KMS-11 (cell line): ENCODE measurements at regions not wholly inside any gene's neighbourhood (a gene's known extent, or its start where the extent isn't known, plus 50 kb on each side); places are given as distances from the start of the nearest gene placed in this dataset.

Source experiments
- H2AFZ ChIP-seq: fragments of 200-600 bp; sonication (generic); 2 replicates; pipeline ENCODE4 v1.6.1; 2016; ENCODE audit warnings: antibody characterized with exemption, mixed run types, low read depth
- H3K27ac ChIP-seq: fragments of 200-600 bp; sonication (generic); 2 replicates; pipeline ENCODE4 v1.6.1; 2016; ENCODE audit warnings: mild to moderate bottlenecking, mixed run types
- H3K27me3 ChIP-seq: fragments of 200-600 bp; sonication (generic); 2 replicates; pipeline ENCODE4 v1.6.1; 2017; ENCODE audit warnings: mild to moderate bottlenecking, low read depth, mixed run types, moderate library complexity; ENCODE audit not compliant: insufficient read depth
- H3K36me3 ChIP-seq: fragments of 200-600 bp; sonication (generic); 2 replicates; pipeline ENCODE4 v1.6.1; 2017; ENCODE audit warnings: mild to moderate bottlenecking, mixed run types; ENCODE audit not compliant: insufficient read depth
- H3K4me1 ChIP-seq: fragments of 200-600 bp; sonication (generic); 2 replicates; pipeline ENCODE4 v1.6.1; 2016; ENCODE audit warnings: mild to moderate bottlenecking, low read depth, mixed run types; ENCODE audit not compliant: poor library complexity, severe bottlenecking
- H3K4me2 ChIP-seq: fragments of 200-600 bp; sonication (generic); 2 replicates; pipeline ENCODE4 v1.7.0; 2016; ENCODE audit warnings: mild to moderate bottlenecking, mixed run types
- H3K4me3 ChIP-seq: fragments of 200-600 bp; sonication (generic); IDR thresholded peaks from 2 replicates; pipeline ENCODE4 v1.6.1; 2017; ENCODE audit warnings: low read depth, low read length, mixed read lengths; ENCODE audit not compliant: insufficient read depth
- H3K79me2 ChIP-seq: fragments of 200-600 bp; sonication (generic); 2 replicates; pipeline ENCODE4 v1.6.1; 2016; ENCODE audit warnings: low read depth, mixed run types; ENCODE audit not compliant: insufficient read depth
- H3K9ac ChIP-seq: fragments of 200-600 bp; sonication (generic); 2 replicates; pipeline ENCODE4 v1.6.1; 2016; ENCODE audit warnings: mild to moderate bottlenecking, mixed run types
- H4K20me1 ChIP-seq: fragments of 200-600 bp; sonication (generic); 2 replicates; pipeline ENCODE4 v1.6.1; 2016; ENCODE audit warnings: mild to moderate bottlenecking, mixed run types; ENCODE audit not compliant: insufficient read depth
- TF ChIP-seq, protein P1 (sequence below): fragments of 200-600 bp; sonication (generic); conservative IDR thresholded peaks from 2 replicates; pipeline ENCODE4 v1.6.1; 2017; ENCODE audit warnings: low read depth, mild to moderate bottlenecking, antibody characterized with exemption, low read length, moderate library complexity, mixed read lengths

DNA sequence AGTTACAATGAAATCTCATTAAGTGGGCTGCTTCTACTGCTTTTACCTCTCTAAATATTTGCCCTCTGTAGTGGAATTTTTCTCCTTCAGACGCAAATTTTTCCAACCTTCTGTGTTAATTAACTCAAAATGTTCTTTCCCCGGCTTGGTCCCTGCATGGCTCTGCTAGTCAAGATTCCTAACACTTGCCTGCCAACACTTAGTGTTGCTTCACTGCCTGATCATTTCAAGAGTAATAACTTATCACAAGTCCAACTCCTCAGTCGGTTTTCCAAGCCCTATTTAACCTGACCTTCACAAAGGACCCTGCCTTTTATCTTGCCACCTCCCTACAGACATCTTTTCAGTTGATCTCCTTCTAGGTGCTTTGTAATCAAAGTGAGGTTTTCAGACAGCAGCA lies 142.7 kb downstream of the HRH4 start:
- TF ChIP-seq, protein P1, sequence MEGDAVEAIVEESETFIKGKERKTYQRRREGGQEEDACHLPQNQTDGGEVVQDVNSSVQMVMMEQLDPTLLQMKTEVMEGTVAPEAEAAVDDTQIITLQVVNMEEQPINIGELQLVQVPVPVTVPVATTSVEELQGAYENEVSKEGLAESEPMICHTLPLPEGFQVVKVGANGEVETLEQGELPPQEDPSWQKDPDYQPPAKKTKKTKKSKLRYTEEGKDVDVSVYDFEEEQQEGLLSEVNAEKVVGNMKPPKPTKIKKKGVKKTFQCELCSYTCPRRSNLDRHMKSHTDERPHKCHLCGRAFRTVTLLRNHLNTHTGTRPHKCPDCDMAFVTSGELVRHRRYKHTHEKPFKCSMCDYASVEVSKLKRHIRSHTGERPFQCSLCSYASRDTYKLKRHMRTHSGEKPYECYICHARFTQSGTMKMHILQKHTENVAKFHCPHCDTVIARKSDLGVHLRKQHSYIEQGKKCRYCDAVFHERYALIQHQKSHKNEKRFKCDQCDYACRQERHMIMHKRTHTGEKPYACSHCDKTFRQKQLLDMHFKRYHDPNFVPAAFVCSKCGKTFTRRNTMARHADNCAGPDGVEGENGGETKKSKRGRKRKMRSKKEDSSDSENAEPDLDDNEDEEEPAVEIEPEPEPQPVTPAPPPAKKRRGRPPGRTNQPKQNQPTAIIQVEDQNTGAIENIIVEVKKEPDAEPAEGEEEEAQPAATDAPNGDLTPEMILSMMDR, result no peak
- no peak overlapping the region for H3K27ac ChIP-seq
- no peaks in the 10 kb centered on the region for H3K27me3 ChIP-seq
- H3K4me3 ChIP-seq, result no peak overlapping the region
- H3K9ac ChIP-seq, result no peak overlapping the region
- H3K4me2 ChIP-seq, result no peak overlapping the region
- H2AFZ ChIP-seq, result no peak overlapping the region
- H3K4me1 ChIP-seq, result no peaks in the 10 kb centered on the region
- no peaks in the 10 kb centered on the region for H3K36me3 ChIP-seq
- H4K20me1 ChIP-seq, result no peaks in the 10 kb centered on the region
- no peaks in the 10 kb centered on the region for H3K79me2 ChIP-seq

DNA sequence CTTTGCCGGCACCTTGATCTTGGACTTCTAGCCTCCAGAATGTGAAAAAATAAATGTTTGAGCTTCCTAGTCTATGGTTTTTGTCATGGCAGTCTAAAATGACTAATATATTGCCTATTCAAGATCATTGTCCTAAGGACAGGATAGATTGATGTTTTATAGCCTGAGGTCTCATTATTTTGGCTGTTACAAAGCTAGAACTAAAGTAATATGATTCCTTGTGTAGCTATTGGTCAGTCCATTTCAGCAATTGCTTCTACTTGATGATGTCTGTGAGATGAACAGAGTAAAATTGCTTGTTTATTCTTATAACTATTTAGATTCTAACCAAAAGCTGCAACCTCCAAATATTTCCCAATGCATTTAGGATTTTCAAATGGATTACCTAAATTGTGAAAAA lies 145.0 kb downstream of the HRH4 start:
- no peaks in the 10 kb centered on the region for H4K20me1 ChIP-seq
- no peaks in the 10 kb centered on the region for H3K27me3 ChIP-seq
- H3K9ac ChIP-seq, result no peak overlapping the region
- H3K4me2 ChIP-seq, result no peak overlapping the region
- H2AFZ ChIP-seq, result no peak overlapping the region
- H3K4me3 ChIP-seq, result no peak overlapping the region
- TF ChIP-seq, protein P1, result no peak
- H3K79me2 ChIP-seq, result no peaks in the 10 kb centered on the region
- H3K27ac ChIP-seq, result no peak overlapping the region
- H3K4me1 ChIP-seq, result no peaks in the 10 kb centered on the region
- no peaks in the 10 kb centered on the region for H3K36me3 ChIP-seq

DNA sequence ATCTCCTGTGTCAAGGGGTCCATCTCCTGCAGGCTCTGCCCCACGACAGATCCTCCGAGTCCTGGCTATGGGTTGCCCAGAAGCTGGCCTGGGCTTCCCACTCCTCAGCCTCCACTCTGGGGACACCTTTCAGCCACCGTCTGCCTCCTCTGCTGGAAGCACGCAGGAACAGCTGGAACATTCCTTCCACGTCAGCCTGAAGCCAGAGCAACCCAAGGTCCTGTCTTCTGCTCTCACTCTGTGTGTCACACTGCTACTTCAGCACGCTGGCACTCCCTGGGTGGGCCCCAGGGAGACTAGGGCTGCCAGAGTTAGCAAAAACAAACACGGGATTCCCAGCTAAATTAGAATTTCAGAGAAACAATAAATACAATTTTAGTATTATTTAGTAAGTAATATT lies 148.8 kb downstream of the HRH4 start:
- no peaks in the 10 kb centered on the region for H3K79me2 ChIP-seq
- no peak overlapping the region for H3K4me3 ChIP-seq
- H4K20me1 ChIP-seq, result no peaks in the 10 kb centered on the region
- no peak overlapping the region for H2AFZ ChIP-seq
- H3K4me1 ChIP-seq, result no peaks in the 10 kb centered on the region
- H3K27ac ChIP-seq, result no peak overlapping the region
- TF ChIP-seq, protein P1, result no peak
- H3K36me3 ChIP-seq, result no peaks in the 10 kb centered on the region
- H3K27me3 ChIP-seq, result no peaks in the 10 kb centered on the region
- no peak overlapping the region for H3K9ac ChIP-seq
- H3K4me2 ChIP-seq, result no peak overlapping the region

DNA sequence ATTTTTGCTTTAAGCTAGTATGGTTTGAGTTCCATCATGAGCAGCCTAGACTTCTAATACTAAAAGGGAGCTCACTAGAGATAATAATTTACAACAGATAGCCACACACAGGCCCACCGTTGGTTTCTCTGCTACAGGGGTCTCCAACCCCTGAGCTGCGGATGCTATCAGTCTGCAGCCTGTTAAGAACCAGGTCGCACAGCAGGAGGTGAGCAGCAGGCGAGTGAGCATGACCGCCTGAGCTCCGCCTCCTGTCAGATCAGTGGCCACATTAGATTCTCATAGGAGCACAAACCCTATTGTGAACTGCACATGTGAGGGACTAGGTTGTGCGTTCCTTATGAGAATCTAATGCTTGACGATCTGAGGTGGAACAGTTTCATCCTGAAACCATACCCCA lies 150.6 kb downstream of the HRH4 start:
- no peak overlapping the region for H3K27ac ChIP-seq
- H3K36me3 ChIP-seq, result no peaks in the 10 kb centered on the region
- H3K27me3 ChIP-seq, result no peaks in the 10 kb centered on the region
- TF ChIP-seq, protein P1, result no peak
- no peak overlapping the region for H3K4me3 ChIP-seq
- no peak overlapping the region for H2AFZ ChIP-seq
- H3K4me1 ChIP-seq, result no peaks in the 10 kb centered on the region
- no peak overlapping the region for H3K4me2 ChIP-seq
- H4K20me1 ChIP-seq, result no peaks in the 10 kb centered on the region
- H3K79me2 ChIP-seq, result no peaks in the 10 kb centered on the region
- H3K9ac ChIP-seq, result no peak overlapping the region
